ENCODE measurements at regions not wholly inside any gene's neighbourhood (a gene's known extent, or its start where the extent isn't known, plus 50 kb on each side); places are given as distances from the start of the nearest gene placed in this dataset.
A peak's percentile ranks its signal among the peaks of the same experiment; 100 is the strongest.
"Not testable (repeated sequence)": the region's sequence is repeated elsewhere in the genome, so short reads cannot be mapped to it uniquely, and the experiment has no call there.

DNA sequence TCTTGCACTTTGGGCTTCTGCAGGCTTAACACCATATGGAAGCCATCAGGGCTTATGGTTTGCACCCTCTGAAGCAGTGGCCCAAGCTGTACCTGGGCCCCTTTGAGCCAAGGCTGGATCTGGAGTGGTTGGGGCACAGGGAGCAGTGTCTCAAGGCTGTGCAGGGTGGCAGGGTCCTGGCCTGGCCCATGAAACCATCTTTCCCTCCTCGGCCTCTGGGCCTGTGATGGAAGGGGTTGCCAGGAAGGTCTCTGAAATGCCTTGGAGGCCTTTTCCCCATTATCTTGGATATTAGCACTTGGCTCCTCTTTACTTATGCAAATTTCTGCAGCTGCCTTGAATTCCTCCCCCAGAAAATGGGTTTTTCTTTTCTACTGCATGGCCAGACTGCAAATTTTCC lies 134.7 kb upstream of the USP9X start:
- no peak for DNase-seq (ENCODE audit: low read depth)

GRCh38 chrX:40951407-40951806 lies 133.8 kb upstream of the USP9X start:
- not testable (repeated sequence) for DNase-seq (ENCODE audit: low read depth)

- DNase-seq (ENCODE audit: low read depth): peak; percentile 53
These were observed 132.4 kb upstream of the USP9X start for GRCh38 chrX:40952855-40953254.

DNA sequence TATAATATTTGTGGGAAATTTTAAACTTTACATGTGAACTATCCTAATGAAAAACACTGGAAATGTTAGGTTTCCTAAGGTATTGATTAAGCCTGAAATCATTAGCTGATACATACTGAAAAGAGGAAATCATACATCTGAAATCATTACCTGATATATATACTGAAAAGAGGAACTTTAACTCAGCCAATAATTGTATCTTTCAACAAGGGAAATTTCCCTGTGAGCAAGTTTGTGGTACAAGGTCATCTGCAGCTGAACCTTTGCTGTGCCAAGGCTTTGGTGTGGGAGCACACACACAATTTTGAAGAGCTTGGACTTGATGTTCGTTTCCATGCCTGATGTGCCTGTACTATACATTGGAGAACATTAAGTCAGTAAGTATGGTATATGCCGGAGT lies 131.9 kb upstream of the USP9X start:
- DNase-seq (ENCODE audit: low read depth): no peak

DNA sequence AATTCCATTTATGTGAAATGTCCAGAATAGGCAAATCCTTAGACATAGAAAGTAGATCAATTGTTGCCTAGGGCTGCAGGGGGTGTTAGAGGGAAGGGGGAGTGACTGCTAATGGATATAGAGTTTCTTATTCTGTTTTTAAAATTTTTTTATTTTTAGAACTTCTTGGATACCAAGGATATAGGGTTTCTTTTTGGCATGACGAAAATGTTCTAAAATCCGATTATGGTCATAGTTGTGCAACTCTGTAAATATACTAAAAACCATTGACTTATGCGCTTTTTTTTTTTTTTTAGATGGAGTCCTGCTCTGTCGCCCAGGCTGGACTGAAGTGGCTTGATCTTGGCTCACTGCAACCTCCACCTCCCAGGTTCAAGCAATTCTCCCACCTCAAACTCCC lies 125.2 kb upstream of the USP9X start:
- DNase-seq (ENCODE audit: low read depth): no peak

DNA sequence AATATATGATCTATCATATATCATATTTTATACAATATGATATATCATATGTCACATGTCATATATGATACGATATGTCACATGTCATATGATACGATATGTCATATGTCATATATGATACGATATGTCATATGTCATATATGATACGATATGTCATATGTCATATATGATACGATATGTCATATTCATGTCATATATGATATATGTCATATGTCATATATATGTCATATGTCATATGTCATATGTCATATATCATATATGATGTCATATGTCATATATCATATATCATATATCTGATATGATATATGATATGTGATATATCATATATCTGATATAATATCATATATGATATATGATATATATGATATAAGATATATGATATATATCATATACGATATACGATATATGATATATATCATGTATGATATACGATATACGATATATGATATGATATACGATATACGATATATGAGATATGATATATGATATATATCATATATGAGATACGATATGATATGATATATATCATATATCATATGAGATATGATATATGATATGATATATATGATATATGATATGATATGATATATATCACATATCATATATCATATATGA lies 122.3 kb upstream of the USP9X start:
- DNase-seq (ENCODE audit: low read depth): no peak

DNA sequence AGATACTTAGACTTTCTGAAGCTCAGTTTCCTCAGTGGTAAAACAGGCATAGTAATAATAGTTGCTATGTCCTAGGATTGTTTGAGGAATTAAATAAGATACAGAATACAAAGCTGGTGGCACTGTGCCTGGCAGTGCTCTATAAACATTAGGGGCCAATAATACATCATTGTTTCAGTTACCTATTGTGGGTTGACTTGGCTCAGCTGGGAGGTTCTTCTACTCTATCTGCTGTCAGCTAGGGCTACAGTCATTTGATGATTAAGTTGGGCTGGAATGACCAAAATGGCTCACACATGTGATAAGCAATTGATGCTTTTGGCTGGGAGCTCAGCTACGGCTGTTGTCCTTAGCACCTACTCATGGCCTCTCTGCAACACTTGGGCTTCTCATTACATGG lies 121.2 kb upstream of the USP9X start:
- DNase-seq (ENCODE audit: low read depth): no peak

DNA sequence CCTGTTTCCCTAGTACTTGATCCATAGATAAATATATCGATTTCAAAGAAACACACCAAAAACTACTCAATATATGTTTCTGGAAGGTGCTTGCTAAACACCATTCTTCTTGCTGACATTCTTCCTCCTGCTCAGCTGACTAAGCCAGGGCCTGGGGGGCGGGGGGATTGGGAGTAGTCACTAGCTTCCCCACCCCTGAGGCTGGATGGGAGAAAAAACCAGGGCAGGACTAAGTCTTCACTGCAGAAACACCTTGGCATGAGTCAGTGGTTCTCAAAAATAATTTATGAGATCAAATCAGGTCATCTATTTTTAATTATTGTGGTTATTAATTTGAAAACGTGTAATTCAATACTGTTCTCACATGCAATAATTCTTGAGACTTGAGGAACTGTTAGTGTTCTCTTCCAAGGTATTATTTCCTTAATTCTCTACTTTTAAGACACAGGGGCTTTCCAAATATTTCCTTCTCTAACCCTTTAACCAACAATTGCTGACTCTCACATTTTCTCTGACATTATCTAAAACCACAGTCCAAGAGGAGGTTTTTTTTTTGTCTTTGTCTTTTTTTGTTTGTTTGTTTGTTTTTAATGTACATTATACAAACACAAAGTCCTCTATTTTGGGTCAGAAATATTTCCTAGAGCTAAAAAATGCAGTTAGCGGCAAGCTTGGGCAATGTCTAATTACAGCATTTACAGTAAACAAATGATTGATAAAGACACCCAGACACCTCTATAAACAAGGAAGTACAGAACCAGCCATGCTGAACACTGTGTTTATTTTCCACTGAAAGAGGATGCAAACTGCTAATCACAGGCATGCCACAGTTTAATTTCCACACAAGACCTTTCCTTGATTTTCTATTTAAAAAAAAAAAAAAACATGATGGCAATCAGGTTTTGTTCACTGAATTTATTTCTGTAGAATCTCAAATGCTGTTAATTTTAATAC lies 120.3 kb upstream of the USP9X start:
- DNase-seq (ENCODE audit: low read depth): no peak

GRCh38 chrX:40966213-40966820 lies 118.9 kb upstream of the USP9X start:
- no peak for DNase-seq (ENCODE audit: low read depth)

- DNase-seq (ENCODE audit: low read depth): no peak
These were observed 117.1 kb upstream of the USP9X start for GRCh38 chrX:40968180-40968579.

- DNase-seq (ENCODE audit: low read depth): no peak
These were observed 113.5 kb upstream of the USP9X start for GRCh38 chrX:40971736-40972135.

DNA sequence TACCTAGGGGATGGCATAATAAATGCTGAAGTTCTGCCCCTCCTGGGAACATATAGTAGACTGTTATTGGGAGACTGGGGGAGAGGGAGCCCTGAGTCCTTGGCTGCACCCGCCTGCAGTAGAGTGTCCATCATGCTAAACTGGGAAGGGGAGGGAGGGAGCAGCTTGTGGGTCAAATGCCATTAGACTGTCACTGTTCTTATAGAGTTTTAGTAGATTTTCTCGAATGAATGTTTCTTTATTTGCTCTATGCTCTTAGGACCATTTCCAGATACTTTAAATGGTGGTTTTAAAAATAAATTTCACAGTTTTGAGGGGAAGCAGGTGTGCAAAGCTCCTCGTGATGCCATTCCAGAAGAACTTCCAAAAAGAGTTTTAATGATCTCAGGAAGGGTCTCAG lies 111.6 kb upstream of the USP9X start:
- DNase-seq (ENCODE audit: low read depth): no peak

DNA sequence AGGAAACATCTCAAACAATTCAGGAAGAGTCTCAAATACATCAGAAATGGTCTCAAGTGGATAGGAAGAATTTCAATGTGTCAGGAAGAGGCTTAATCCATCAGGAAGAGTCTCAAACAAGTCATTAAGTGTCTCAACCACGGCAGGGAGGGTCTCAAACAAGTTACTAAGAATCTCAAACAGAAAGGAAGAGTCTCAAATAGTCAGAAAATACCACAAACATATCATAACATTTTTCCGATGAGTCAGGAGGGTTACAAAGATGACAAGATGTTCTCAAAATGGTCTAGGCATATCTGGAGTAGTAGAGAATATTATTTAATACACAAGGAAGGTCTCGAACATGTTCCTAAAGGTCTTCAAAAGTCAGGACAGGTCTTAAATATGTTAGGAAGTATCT lies 109.3 kb upstream of the USP9X start:
- no peak for DNase-seq (ENCODE audit: low read depth)

- no peak for DNase-seq (ENCODE audit: low read depth)
These were observed 108.3 kb upstream of the USP9X start for GRCh38 chrX:40976981-40977380.

DNA sequence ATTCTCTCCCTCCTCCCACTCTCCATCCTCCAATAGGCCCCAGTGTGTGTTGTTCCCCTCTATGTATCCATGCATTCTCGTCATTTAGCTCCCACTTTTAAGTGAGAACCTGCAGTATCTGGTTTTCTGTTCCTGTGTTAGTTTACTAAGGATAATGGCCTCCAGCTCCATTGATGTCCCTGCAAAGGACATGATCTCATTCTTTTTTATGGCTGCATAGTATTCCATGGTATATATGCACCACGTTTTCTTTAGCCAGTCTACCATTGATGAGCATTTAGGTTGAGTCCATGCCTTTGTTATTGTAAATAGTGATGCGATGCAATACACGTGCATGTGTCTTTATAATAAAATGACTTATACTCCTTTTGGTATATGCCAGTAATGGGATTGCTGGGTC lies 100.3 kb upstream of the USP9X start:
- no peak for DNase-seq (ENCODE audit: low read depth)

DNA sequence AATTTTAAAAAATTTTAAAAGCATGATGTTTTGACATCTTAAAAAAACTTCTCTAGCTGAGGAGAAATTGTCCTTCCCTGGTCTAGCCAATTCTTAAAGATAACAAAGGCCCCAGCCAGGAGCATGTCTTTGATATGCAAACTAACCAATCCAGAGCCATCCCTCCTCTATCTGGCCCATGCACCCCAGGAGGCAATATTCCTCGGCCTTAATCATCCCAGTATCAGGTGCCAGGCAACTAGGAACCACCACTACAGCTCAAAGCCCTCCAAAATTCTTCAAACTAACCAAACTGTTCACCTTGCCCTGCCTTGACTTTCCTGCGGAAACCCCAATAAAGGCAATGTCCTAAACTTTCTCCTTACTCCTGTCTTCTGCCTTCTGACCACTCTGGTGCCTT lies 97.8 kb upstream of the USP9X start:
- no peak for DNase-seq (ENCODE audit: low read depth)

GRCh38 chrX:40988100-40988499 lies 97.1 kb upstream of the USP9X start:
- DNase-seq (ENCODE audit: low read depth): no peak

GRCh38 chrX:40993395-40993794 lies 91.8 kb upstream of the USP9X start:
- not testable (repeated sequence) for DNase-seq (ENCODE audit: low read depth)

DNA sequence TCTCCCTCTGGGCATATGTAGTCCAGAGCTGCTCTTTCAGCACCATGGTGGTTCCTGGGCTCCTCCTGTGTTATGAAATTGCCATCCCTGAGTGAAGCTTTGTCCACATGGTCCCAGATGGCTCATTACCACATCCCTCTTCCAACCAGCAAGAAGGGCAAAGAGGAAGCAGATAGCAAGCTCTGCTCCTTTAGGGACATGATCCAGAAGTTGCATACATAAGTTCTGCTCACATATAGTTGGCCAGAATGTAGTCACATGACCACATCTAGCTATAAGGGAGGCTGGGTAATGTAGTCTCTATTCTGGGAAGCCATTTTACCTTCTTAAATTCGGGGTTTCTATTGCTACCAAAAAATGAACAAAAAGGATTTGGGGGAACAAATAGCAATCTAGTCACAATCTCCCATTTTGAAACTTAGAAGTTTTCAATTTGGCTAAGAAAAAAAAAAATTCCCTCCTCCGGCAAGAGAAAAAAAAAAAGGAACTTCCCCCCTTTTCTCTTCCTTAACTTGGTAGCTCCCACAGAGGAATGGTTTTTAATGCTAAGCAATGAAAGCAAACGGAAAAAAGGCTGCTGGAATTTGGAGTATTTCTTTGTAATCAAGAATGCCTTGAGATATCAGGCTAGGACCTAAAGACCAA lies 88.2 kb upstream of the USP9X start:
- DNase-seq (ENCODE audit: low read depth): peak; percentile 67

DNA sequence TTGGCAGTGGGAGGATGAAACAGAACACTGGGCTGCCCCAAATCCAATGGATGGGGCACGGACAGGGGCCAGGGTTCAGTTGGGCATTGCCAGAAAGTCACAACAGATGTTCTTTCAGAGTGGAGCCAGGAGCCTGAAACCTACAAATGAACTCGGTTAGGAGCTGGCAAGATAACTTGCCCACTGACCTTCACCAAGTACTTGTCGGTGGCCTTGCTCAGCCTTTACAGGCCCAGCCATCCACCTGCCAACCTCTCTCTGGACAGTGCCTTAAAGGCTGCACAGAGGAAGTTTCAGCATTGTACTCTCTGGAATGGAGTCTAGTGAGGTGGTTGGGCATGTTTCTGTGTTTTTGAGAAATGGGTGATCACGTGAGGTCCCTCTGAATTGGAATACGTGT lies 87.1 kb upstream of the USP9X start:
- DNase-seq (ENCODE audit: low read depth): no peak

DNA sequence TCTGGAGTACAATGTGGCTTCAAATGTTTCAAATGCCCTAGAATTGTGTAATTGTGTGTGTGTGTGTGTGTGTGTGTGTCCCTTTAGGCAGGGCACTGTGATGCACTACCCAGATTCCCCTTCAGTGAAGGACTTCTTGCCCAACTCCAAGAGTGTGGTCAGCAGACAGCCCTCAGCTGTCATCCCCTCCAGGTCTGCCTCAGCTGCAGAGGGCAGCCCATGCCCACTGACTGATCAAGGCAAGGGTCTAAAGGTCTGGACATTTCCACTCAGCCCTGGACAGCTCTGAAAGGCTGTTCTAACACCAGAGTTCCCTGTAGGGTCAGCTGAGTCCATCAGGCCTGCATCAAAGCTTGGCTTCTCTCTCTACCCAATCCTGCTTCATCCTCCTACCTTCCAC lies 83.9 kb upstream of the USP9X start:
- DNase-seq (ENCODE audit: low read depth): no peak

DNA sequence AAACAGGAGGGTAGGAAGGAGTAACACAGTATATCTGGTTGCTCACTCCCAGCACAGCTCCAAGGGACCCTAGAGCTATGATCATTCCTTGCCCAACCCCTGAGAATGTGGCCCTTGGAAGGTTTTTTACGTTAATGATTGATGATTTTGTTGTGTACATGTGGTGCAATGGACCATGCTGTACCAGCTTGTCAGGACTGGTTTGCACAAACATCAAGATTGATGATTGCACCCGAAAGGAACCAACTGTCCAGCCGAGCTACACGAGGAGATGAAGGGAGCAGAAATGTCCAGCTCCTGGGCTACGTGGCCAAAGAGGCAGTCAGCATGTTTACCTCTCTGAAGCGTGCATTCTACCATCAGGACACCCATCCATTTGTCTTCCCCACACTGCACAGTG lies 83.2 kb upstream of the USP9X start:
- DNase-seq (ENCODE audit: low read depth): no peak

Measured in ELR (cell line).